Fibroblast of lung (primary cell): ENCODE measurements at regions not wholly inside any gene's neighbourhood (a gene's known extent, or its start where the extent isn't known, plus 50 kb on each side); places are given as distances from the start of the nearest gene placed in this dataset.

ENCODE experiments used
- DNase-seq, 2 donors: peaks; one replicate each; pipeline versions ENCODE4 v3.0.0 to v3.0.0-alpha.2; 2010; ENCODE audit warnings: low read depth in 2 of 2
- H2AFZ ChIP-seq: 2 replicates; pipeline ENCODE4 v1.5.1; 2012; ENCODE audit warnings: low read length, control low read depth, inconsistent platforms
- H3K27ac ChIP-seq: 2 replicates; pipeline ENCODE4 v1.5.1; 2011; ENCODE audit warnings: low read length, control low read depth; ENCODE audit not compliant: insufficient read depth
- H3K27me3 ChIP-seq: 2 replicates; pipeline ENCODE4 v1.5.1; 2011; ENCODE audit warnings: mild to moderate bottlenecking, low read length; ENCODE audit not compliant: control insufficient read depth, insufficient read depth
- H3K36me3 ChIP-seq: 2 replicates; pipeline ENCODE4 v1.5.1; 2011; ENCODE audit warnings: low read length; ENCODE audit not compliant: control insufficient read depth, insufficient read depth
- H3K4me1 ChIP-seq: 2 replicates; pipeline ENCODE4 v1.5.1; 2011; ENCODE audit warnings: low read length; ENCODE audit not compliant: control insufficient read depth, insufficient read depth; ENCODE audit errors: extremely low read depth
- H3K4me2 ChIP-seq: 2 replicates; pipeline ENCODE4 v1.5.1; 2011; ENCODE audit warnings: low read length, control low read depth; ENCODE audit not compliant: insufficient read depth; ENCODE audit errors: extremely low read depth
- H3K4me3 ChIP-seq, 4 experiments: fragments of 200-600 bp in 1 of 4; sonication (generic) in 1 of 4; replicated peaks in 1 of 4; 2 replicates each; pipeline ENCODE4 v1.5.1; 2011 to 2016; ENCODE audit warnings: low read length in 4 of 4, low read depth in 3 of 4, mild to moderate bottlenecking in 3 of 4, control low read depth in 2 of 4, inconsistent platforms in 1 of 4, mixed read lengths in 1 of 4; ENCODE audit not compliant: insufficient read depth in 1 of 4; ENCODE audit errors: control extremely low read depth in 1 of 4
- H3K79me2 ChIP-seq: 2 replicates; pipeline ENCODE4 v1.5.1; 2012; ENCODE audit warnings: mild to moderate bottlenecking, low read length, inconsistent platforms; ENCODE audit not compliant: control insufficient read depth, insufficient read depth
- H3K9ac ChIP-seq: 2 replicates; pipeline ENCODE4 v1.5.1; 2011; ENCODE audit warnings: mild to moderate bottlenecking, low read length, control low read depth; ENCODE audit not compliant: insufficient read depth
- H3K9me3 ChIP-seq: 2 replicates; pipeline ENCODE4 v1.5.1; 2012; ENCODE audit warnings: low read depth, low read length; ENCODE audit not compliant: control insufficient read depth, insufficient read depth
- H4K20me1 ChIP-seq: 2 replicates; pipeline ENCODE4 v1.5.1; 2011; ENCODE audit warnings: low read length; ENCODE audit not compliant: control insufficient read depth, insufficient read depth; ENCODE audit errors: extremely low read depth
- CTCF ChIP-seq, 2 donors: IDR thresholded peaks in 1 of 2; conservative IDR thresholded peaks in 1 of 2; 1 replicate in 1 of 2; 2 replicates in 1 of 2; pipeline ENCODE4 v1.5.1; 2011 to 2012; ENCODE audit warnings: low read length in 2 of 2, control low read depth in 1 of 2, inconsistent platforms in 1 of 2, low read depth in 1 of 2, mild to moderate bottlenecking in 1 of 2
- EZH2 ChIP-seq: IDR thresholded peaks from 2 replicates; pipeline ENCODE4 v1.5.1; 2012; ENCODE audit warnings: low read length, control low read depth, mild to moderate bottlenecking; ENCODE audit errors: missing control alignments

GRCh38 chr7:21086688-21087087, 300.0 kb upstream of the SP8 start:
- Histone ChIP-seq H4K20me1 (no peaks in the 10 kb centered on the region), H2AFZ (no peak overlapping the region), H3K9me3 (no peaks in the 10 kb centered on the region), H3K79me2 (no peaks in the 10 kb centered on the region), H3K36me3 (no peaks in the 10 kb centered on the region), H3K27me3 (no peaks in the 10 kb centered on the region), H3K4me3 (no peak overlapping the region), H3K9ac (no peak overlapping the region), H3K4me1 (no peaks in the 10 kb centered on the region), H3K27ac (no peak overlapping the region), H3K4me2 (no peak overlapping the region)
- peak in 1 of 2 donors; percentile 11 for DNase-seq
- TF ChIP-seq CTCF (conservative IDR thresholded peaks at IDR 0.05 in 1 of 2, IDR thresholded peaks at IDR 0.05 in 1 of 2; ENCODE audit: low read depth in 1 of 2, low read length in 2 of 2) (no peak), EZH2 (no peak)

- Histone ChIP-seq H3K27me3 (no peaks in the 10 kb centered on the region), H4K20me1 (no peaks in the 10 kb centered on the region), H2AFZ (no peak overlapping the region), H3K9ac (no peak overlapping the region), H3K4me2 (no peak overlapping the region), H3K4me1 (no peaks in the 10 kb centered on the region), H3K36me3 (no peaks in the 10 kb centered on the region), H3K27ac (no peak overlapping the region), H3K9me3 (no peaks in the 10 kb centered on the region), H3K4me3 (no peak overlapping the region), H3K79me2 (no peaks in the 10 kb centered on the region)
- TF ChIP-seq EZH2 (no peak), CTCF (conservative IDR thresholded peaks at IDR 0.05 in 1 of 2, IDR thresholded peaks at IDR 0.05 in 1 of 2; ENCODE audit: low read depth in 1 of 2, low read length in 2 of 2) (no peak)
- no peak for DNase-seq
Measured at GRCh38 chr7:21089653-21090052, 303.0 kb upstream of the SP8 start.

- Histone ChIP-seq H3K9ac (no peak overlapping the region), H3K9me3 (no peaks in the 10 kb centered on the region), H3K4me2 (no peak overlapping the region), H4K20me1 (no peaks in the 10 kb centered on the region), H3K27ac (no peak overlapping the region), H3K27me3 (no peaks in the 10 kb centered on the region), H2AFZ (no peak overlapping the region), H3K4me3 (no peak overlapping the region), H3K4me1 (no peaks in the 10 kb centered on the region), H3K36me3 (no peaks in the 10 kb centered on the region), H3K79me2 (no peaks in the 10 kb centered on the region)
- TF ChIP-seq CTCF (conservative IDR thresholded peaks at IDR 0.05 in 1 of 2, IDR thresholded peaks at IDR 0.05 in 1 of 2; ENCODE audit: low read depth in 1 of 2, low read length in 2 of 2): no peak
- TF ChIP-seq EZH2: no peak
- DNase-seq: no peak
Measured at GRCh38 chr7:21092766-21093702, 306.3 kb upstream of the SP8 start.
